Medulla oblongata (tissue), 1 donor: ENCODE measurements at regions not wholly inside any gene's neighbourhood (a gene's known extent, or its start where the extent isn't known, plus 50 kb on each side); places are given as distances from the start of the nearest gene placed in this dataset.
"Not testable (repeated sequence)": the region's sequence is repeated elsewhere in the genome, so short reads cannot be mapped to it uniquely, and the experiment has no call there.

Experiments
- DNase-seq: peaks from one replicate; pipeline ENCODE4 v3.0.0-alpha.2; 2015; ENCODE audit errors: extremely low spot score

GRCh38 chr3:152216960-152217865 is 51.5 kb upstream of the MBNL1 start:
- DNase-seq, result not testable (repeated sequence)

GRCh38 chr3:152218602-152219001 is 50.1 kb upstream of the MBNL1 start:
- no peak for DNase-seq
